Hepatocyte (in vitro differentiated cells): ENCODE measurements at regions not wholly inside any gene's neighbourhood (a gene's known extent, or its start where the extent isn't known, plus 50 kb on each side); places are given as distances from the start of the nearest gene placed in this dataset.

Experiments
- DNase-seq: peaks from one replicate; pipeline ENCODE4 v3.0.0-alpha.2; 2016; ENCODE audit warnings: low spot score
- H2AFZ ChIP-seq: fragments of 200-600 bp; sonication (generic); 2 replicates; pipeline ENCODE4 v1.6.0; 2016; ENCODE audit warnings: antibody characterized with exemption, mild to moderate bottlenecking
- H3K27ac ChIP-seq: fragments of 200-600 bp; sonication (generic); 2 replicates; pipeline ENCODE4 v1.5.1; 2016; ENCODE audit warnings: mild to moderate bottlenecking
- H3K27me3 ChIP-seq: fragments of 200-600 bp; sonication (generic); 2 replicates; pipeline ENCODE4 v1.6.1; 2016
- H3K36me3 ChIP-seq: fragments of 200-600 bp; sonication (generic); replicated peaks from 2 replicates; pipeline ENCODE4 v1.5.1; 2016; ENCODE audit warnings: low read depth; ENCODE audit not compliant: insufficient read depth
- H3K4me1 ChIP-seq: fragments of 200-600 bp; sonication (generic); 2 replicates; pipeline ENCODE4 v1.5.1; 2016; ENCODE audit warnings: mild to moderate bottlenecking, moderate library complexity; ENCODE audit not compliant: insufficient read depth
- H3K4me2 ChIP-seq: fragments of 200-600 bp; sonication (generic); 2 replicates; pipeline ENCODE4 v1.6.0; 2016
- H3K4me3 ChIP-seq: fragments of 200-600 bp; sonication (generic); 2 replicates; pipeline ENCODE4 v1.5.1; 2016; ENCODE audit warnings: mild to moderate bottlenecking
- H3K79me2 ChIP-seq: fragments of 200-600 bp; sonication (generic); 2 replicates; pipeline ENCODE4 v1.6.0; 2017; ENCODE audit warnings: mild to moderate bottlenecking
- H3K9me2 ChIP-seq: fragments of 200-600 bp; sonication (generic); replicated peaks from 2 replicates; pipeline ENCODE4 v1.6.0; 2017; ENCODE audit warnings: mild to moderate bottlenecking; ENCODE audit not compliant: insufficient read depth
- H3K9me3 ChIP-seq: fragments of 200-600 bp; sonication (generic); 2 replicates; pipeline ENCODE4 v1.5.1; 2016; ENCODE audit warnings: low read depth, mild to moderate bottlenecking
- H4K20me1 ChIP-seq: fragments of 200-600 bp; sonication (generic); 2 replicates; pipeline ENCODE4 v1.6.0; 2016; ENCODE audit warnings: mild to moderate bottlenecking; ENCODE audit not compliant: insufficient read depth, poor library complexity, severe bottlenecking
- EZH2 ChIP-seq: fragments of 200-600 bp; sonication (generic); IDR thresholded peaks from 2 replicates; pipeline ENCODE4 v1.6.1; 2016; ENCODE audit warnings: antibody characterized with exemption, mild to moderate bottlenecking, borderline replicate concordance
- EZH2phosphoT487 ChIP-seq: fragments of 200-600 bp; sonication (generic); IDR thresholded peaks from one replicate; pipeline ENCODE4 v1.6.1; 2018; ENCODE audit warnings: antibody characterized with exemption, mild to moderate bottlenecking, low read depth, moderate library complexity; ENCODE audit not compliant: unreplicated experiment, severe bottlenecking
- WGBS: methylation state at CpG from one replicate; pipeline ENCODE4 v1.1.6; 2016; ENCODE audit warnings: low lambda C conversion rate; ENCODE audit errors: missing lambda C conversion rate; 5-methylcytosine and 5-hydroxymethylcytosine counted together
- TF ChIP-seq, protein P1 (sequence below): fragments of 200-600 bp; sonication (generic); IDR thresholded peaks from 2 replicates; pipeline ENCODE4 v1.5.1; 2016; ENCODE audit warnings: antibody characterized with exemption, mild to moderate bottlenecking; ENCODE audit not compliant: poor library complexity

DNA sequence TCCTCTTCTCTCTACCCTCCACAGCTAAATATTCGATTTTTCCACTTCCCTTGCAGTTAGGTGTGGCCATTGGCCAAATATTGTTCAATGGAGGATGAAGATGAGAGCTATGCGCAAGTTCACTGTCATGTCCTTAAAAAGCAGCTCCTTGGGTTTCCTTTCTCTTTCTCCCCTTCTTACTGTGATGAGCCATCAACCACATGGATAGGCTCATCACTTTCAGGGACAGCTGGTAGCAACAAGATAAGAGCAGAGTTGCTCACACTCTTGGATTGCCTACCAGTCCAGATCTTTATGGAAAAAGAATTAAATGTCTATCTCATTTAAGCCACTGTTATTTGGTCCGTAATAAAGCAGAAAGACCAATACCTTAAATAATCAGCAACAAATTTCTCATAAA is 377.0 kb downstream of the DDX10 start:
- Histone ChIP-seq H2AFZ (no peak overlapping the region), H4K20me1 (no peaks in the 10 kb centered on the region), H3K4me1 (no peaks in the 10 kb centered on the region), H3K36me3 (no peaks in the 10 kb centered on the region), H3K27ac (no peak overlapping the region), H3K27me3 (no peaks in the 10 kb centered on the region), H3K4me2 (no peak overlapping the region), H3K79me2 (no peaks in the 10 kb centered on the region), H3K9me3 (no peaks in the 10 kb centered on the region), H3K9me2 (no peaks in the 10 kb centered on the region), H3K4me3 (no peak overlapping the region)
- DNase-seq, result no peak
- WGBS, result 91% methylated on average over 3 of the region's 3 CpGs
- TF ChIP-seq, protein P1, sequence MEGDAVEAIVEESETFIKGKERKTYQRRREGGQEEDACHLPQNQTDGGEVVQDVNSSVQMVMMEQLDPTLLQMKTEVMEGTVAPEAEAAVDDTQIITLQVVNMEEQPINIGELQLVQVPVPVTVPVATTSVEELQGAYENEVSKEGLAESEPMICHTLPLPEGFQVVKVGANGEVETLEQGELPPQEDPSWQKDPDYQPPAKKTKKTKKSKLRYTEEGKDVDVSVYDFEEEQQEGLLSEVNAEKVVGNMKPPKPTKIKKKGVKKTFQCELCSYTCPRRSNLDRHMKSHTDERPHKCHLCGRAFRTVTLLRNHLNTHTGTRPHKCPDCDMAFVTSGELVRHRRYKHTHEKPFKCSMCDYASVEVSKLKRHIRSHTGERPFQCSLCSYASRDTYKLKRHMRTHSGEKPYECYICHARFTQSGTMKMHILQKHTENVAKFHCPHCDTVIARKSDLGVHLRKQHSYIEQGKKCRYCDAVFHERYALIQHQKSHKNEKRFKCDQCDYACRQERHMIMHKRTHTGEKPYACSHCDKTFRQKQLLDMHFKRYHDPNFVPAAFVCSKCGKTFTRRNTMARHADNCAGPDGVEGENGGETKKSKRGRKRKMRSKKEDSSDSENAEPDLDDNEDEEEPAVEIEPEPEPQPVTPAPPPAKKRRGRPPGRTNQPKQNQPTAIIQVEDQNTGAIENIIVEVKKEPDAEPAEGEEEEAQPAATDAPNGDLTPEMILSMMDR, result no peak
- no peak for TF ChIP-seq EZH2
- no peak for TF ChIP-seq EZH2phosphoT487

DNA sequence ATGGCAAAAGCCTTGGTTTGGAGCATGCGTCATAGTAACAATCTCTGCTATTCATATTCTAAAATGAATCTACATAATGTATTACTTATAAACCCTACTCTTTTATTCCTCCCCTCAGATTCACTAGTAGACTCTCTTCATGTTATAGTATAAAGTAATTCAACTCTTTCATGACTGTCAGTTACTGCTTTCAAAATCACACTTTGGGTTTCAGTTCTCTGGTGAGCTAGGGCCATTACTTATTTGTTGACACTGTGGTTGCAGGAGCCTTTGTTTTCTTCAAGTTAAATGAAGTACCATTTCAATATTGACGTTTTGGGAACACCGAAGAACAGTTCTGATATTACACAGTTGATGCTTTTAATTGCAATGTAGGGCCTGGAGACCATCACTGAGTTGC is 378.4 kb downstream of the DDX10 start:
- 78% methylated on average over 3 of the region's 3 CpGs for WGBS

DNA sequence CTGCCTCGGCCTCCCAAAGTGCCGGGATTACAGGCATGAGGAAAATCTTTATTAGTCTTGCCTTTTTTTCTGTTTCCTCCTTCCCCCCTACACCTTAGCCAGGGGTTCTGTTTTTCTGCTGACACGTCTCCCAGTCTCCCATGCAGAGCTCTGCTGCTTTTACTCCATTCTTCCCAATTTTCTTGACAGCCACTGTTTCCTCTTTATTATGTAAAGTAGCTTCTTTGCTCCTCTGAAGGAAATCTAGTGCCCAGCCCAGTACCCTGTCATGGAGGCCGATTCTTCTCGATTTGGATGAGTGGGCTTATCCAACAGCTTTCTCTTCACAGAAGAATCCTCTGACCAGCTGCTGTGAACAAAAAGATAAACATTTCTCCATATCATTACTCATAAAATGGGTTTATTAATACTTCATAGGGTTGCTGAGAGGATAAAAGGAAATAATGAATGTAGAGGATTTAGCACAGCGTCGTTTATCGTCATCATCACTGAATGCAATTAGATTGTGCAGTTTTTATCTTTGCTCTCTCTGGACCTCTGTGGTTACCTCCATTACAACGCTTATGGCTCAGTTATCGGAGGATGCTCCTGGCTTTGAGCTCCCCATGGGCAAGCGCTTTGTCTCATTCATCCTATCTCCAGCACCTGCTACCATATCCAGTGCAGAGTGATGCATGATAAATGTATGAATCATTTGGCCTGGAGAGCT is 375.6 kb upstream of the C11orf87 start:
- Histone ChIP-seq H2AFZ (no peak overlapping the region), H3K27me3 (no peaks in the 10 kb centered on the region), H3K9me2 (no peaks in the 10 kb centered on the region), H3K4me1 (no peaks in the 10 kb centered on the region), H3K79me2 (no peaks in the 10 kb centered on the region), H3K4me2 (no peak overlapping the region), H4K20me1 (no peaks in the 10 kb centered on the region), H3K9me3 (no peaks in the 10 kb centered on the region), H3K4me3 (no peak overlapping the region), H3K36me3 (no peaks in the 10 kb centered on the region), H3K27ac (no peak overlapping the region)
- TF ChIP-seq, protein P1, result no peak
- TF ChIP-seq EZH2phosphoT487, result no peak
- TF ChIP-seq EZH2, result no peak
- no peak for DNase-seq
- 71% methylated on average over 11 of the region's 11 CpGs for WGBS

More for the DNA sequence above, 378.4 kb downstream of the DDX10 start:
- no peaks in the 10 kb centered on the region for H3K9me3 ChIP-seq
- no peak overlapping the region for H3K4me2 ChIP-seq
- no peaks in the 10 kb centered on the region for H4K20me1 ChIP-seq
- no peaks in the 10 kb centered on the region for H3K9me2 ChIP-seq
- H3K27me3 ChIP-seq, result no peaks in the 10 kb centered on the region
- H3K27ac ChIP-seq, result no peak overlapping the region
- no peaks in the 10 kb centered on the region for H3K36me3 ChIP-seq
- H2AFZ ChIP-seq, result no peak overlapping the region
- H3K4me1 ChIP-seq, result no peaks in the 10 kb centered on the region
- H3K79me2 ChIP-seq, result no peaks in the 10 kb centered on the region
- TF ChIP-seq, protein P1, result no peak
- TF ChIP-seq EZH2 (no peak), EZH2phosphoT487 (no peak)
- no peak overlapping the region for H3K4me3 ChIP-seq
- DNase-seq, result no peak

DNA sequence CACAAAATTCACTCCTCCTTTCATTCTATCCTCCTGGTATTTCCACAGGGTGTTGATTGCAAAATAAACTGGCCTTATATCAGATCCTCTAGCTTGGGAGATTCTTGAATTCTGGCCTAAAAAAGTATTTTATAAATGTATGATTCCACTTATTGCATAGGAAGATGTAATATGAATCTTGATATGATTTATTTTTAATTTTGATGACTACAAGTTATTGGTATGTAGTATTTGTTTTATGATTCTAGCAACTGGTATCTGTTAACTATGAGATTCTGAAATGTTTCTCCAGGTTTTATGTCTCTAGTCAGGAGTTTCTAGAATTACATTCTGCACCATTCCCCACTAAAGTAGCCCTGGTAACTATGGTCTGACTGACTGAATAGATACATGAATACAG is 373.9 kb upstream of the C11orf87 start:
- TF ChIP-seq EZH2 (no peak), EZH2phosphoT487 (no peak)
- TF ChIP-seq, protein P1, result no peak
- Histone ChIP-seq H3K27me3 (no peaks in the 10 kb centered on the region), H3K79me2 (no peaks in the 10 kb centered on the region), H3K4me1 (no peaks in the 10 kb centered on the region), H3K4me2 (no peak overlapping the region), H3K4me3 (no peak overlapping the region), H4K20me1 (no peaks in the 10 kb centered on the region), H3K9me3 (no peaks in the 10 kb centered on the region), H3K9me2 (no peaks in the 10 kb centered on the region), H3K27ac (no peak overlapping the region), H3K36me3 (no peaks in the 10 kb centered on the region), H2AFZ (no peak overlapping the region)
- no peak for DNase-seq
